HFF-Myc (cell line): ENCODE measurements at regions not wholly inside any gene's neighbourhood (a gene's known extent, or its start where the extent isn't known, plus 50 kb on each side); places are given as distances from the start of the nearest gene placed in this dataset.

Experiments used
- DNase-seq: peaks from one replicate; pipeline ENCODE4 v3.0.0-alpha.2; 2011; ENCODE audit warnings: low read depth; ENCODE audit errors: extremely low read depth
- H3K4me3 ChIP-seq: replicated peaks from 2 replicates; pipeline ENCODE4 v1.5.1; 2011; ENCODE audit warnings: low read depth, mild to moderate bottlenecking, control low read depth, low read length
- TF ChIP-seq, protein P1 (sequence below): IDR thresholded peaks from 2 replicates; pipeline ENCODE4 v1.5.1; 2012; ENCODE audit warnings: mild to moderate bottlenecking, low read depth, low read length, control low read depth; ENCODE audit errors: missing control alignments

DNA sequence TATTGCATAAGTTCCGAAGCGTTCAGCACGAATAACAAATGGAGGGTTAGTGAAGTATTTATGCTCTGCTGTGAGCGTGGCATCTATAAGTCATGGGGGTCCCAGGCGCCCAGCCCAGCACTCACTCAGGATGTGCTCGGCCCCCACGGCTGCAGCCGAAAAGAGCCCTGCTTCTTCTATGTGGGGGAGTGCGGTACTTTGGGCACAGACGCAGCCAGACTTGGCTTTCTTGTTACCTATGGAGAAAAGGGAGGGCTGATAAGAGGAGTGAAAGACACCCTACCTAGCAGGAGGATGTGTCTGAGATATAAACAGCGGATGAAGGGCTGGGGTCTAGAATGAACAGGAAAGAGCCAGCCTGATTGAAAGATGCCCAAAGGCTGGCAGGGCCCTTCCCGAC is 51.4 kb downstream of the MRPL36 start:
- TF ChIP-seq, protein P1, sequence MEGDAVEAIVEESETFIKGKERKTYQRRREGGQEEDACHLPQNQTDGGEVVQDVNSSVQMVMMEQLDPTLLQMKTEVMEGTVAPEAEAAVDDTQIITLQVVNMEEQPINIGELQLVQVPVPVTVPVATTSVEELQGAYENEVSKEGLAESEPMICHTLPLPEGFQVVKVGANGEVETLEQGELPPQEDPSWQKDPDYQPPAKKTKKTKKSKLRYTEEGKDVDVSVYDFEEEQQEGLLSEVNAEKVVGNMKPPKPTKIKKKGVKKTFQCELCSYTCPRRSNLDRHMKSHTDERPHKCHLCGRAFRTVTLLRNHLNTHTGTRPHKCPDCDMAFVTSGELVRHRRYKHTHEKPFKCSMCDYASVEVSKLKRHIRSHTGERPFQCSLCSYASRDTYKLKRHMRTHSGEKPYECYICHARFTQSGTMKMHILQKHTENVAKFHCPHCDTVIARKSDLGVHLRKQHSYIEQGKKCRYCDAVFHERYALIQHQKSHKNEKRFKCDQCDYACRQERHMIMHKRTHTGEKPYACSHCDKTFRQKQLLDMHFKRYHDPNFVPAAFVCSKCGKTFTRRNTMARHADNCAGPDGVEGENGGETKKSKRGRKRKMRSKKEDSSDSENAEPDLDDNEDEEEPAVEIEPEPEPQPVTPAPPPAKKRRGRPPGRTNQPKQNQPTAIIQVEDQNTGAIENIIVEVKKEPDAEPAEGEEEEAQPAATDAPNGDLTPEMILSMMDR = no peak
- no peak for DNase-seq
- H3K4me3 ChIP-seq = no peak overlapping the region

GRCh38 chr5:1747803-1748085 is 51.9 kb downstream of the MRPL36 start:
- TF ChIP-seq, protein P1 = no peak
- no peak for DNase-seq

DNA sequence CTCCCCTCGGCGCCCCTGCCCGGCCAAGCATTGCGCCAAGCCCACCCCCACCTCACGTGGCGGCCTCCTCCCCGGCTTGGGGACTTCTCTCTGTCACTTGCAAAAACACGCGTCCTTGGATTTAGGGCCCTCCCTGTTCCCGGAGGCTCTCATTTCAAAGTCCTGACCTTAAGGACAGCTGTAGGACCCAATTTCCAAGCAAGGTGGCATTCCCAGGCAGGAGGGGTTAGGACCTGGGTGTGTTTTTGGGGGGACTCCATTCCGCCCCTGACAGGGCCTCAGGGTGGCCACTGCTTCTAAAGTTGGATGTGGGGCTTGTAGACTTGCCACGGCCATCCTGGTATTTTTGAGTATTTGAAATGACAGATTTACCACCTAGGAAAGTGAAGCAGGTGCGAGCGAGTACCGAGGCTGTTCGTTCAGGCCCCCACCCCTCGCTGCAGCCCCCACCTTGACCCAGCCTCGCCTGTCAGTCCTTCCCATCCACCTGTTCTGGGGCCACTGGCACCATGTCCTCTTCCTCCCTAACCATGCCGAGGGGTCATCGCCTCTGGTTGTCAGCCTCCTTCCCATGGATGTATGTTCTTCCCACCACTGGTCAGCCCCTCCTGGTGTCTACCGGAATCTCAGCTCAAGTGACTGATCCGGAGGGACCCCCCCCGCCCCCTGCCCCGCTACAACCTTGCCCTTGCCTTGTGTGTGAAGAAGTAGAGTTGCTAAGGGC is 52.4 kb downstream of the MRPL36 start:
- H3K4me3 ChIP-seq = no peak overlapping the region
- DNase-seq = no peak
- TF ChIP-seq, protein P1 = no peak

More at GRCh38 chr5:1747803-1748085, 51.9 kb downstream of the MRPL36 start:
- H3K4me3 ChIP-seq = no peak overlapping the region

DNA sequence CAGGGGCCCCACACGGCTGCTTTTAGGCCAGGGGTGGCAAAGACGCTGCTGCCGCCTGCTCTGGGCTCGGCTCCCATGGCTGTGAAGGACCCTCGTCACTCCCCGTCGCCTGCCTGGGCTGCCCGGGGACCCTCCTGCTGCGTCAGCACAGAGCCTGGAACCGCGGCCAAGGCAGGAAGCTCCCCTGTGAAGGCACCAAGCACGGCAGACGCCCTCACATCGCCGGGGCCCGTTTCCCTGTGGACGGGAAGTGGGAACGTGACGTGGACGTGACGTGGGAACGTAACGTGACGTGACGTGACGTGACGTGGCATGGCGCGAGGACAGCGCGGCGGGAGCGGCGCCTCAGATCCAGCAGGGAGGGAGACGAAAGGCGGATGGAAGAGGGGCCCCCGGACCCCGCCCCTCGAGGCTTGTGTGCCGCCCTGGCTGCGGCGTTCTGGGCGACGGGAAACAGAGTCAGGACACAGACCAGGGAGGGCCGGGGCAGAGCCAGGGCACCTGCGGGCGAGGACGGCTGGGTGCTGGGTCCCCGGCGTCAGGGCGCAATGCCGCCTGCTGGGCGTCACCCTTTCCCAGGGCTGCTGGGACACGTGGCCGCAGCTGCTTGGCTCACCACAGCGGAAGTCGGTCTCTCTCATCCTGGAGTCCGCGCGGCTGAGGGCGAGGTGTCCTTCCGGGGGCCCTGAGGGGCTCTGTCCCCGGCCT is 53.1 kb downstream of the MRPL36 start:
- no peak overlapping the region for H3K4me3 ChIP-seq
- DNase-seq = no peak
- TF ChIP-seq, protein P1 = no peak

DNA sequence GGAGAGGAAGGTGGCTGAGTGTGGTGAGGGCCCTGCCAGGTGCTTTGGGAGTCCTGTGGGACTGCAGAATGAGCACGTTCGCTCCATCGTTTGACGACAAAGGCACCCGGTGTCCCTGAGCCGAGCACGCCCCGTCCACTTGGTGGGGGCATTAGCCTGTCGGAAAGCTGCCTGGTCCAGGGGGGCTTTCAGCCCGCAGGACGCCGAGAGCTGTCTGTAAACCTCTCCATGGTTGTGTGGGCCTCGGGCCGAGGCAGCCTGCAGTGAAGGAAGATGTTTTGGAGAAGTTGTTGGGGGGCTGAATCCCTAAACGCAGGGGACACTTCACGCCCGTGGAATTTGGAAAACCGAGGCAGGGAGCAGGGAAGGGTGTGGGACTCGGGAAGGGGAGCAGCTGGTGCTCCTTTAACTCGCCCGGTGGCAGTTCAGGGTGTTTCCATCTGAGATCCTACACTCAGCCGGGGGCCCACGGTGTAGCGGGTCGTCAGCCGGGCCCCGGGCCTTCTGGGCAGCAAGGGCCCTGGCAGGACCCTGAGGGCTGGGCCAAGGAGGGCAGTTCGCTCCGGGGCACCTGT is 53.8 kb downstream of the MRPL36 start:
- H3K4me3 ChIP-seq = no peak overlapping the region
- TF ChIP-seq, protein P1 = no peak
- no peak for DNase-seq

- H3K4me3 ChIP-seq = no peak overlapping the region
- DNase-seq = no peak
- TF ChIP-seq, protein P1 = no peak
Measured at GRCh38 chr5:1745123-1745795, 54.4 kb downstream of the MRPL36 start.
